ENCODE measurements at regions not wholly inside any gene's neighbourhood (a gene's known extent, or its start where the extent isn't known, plus 50 kb on each side); places are given as distances from the start of the nearest gene placed in this dataset.

DNA sequence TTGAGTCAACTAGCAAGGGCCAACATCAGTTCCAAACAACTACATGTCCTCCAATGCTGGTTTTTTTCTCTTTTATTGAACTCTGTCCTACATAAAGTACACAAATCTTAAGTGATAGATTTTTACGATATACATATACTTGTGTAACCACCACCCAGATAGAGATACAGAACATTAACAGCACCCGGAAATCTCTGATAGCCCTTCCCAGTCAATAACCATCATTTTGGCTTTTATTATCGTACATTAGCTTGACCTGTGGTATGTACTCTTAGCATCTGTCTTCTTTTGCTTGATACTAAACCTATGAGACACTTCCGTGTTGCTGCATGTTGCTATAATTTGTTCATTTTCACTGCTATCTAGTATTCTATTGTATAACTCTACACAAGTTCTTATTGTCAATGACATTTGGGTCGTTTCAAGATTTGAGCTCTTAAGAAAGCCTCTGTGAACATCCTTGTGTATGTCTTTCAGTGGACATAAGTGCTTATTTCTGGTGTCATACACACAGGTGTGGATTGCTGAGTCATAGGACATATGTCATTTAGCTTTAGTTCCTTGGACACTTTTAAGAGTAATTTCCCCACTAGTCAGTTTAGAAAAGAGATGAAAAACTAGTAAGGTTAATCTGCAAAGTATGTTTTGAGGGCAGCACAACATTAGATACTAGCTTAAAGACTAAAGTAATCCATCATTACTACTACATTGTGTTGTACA is 111.1 kb downstream of the PRLHR start:
- DNase-seq (ENCODE audit: low read depth) = no peak
- H3K4me3 ChIP-seq (ENCODE audit: low read depth, low read length) = no peak overlapping the region
- TF ChIP-seq, protein P1, sequence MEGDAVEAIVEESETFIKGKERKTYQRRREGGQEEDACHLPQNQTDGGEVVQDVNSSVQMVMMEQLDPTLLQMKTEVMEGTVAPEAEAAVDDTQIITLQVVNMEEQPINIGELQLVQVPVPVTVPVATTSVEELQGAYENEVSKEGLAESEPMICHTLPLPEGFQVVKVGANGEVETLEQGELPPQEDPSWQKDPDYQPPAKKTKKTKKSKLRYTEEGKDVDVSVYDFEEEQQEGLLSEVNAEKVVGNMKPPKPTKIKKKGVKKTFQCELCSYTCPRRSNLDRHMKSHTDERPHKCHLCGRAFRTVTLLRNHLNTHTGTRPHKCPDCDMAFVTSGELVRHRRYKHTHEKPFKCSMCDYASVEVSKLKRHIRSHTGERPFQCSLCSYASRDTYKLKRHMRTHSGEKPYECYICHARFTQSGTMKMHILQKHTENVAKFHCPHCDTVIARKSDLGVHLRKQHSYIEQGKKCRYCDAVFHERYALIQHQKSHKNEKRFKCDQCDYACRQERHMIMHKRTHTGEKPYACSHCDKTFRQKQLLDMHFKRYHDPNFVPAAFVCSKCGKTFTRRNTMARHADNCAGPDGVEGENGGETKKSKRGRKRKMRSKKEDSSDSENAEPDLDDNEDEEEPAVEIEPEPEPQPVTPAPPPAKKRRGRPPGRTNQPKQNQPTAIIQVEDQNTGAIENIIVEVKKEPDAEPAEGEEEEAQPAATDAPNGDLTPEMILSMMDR (IDR thresholded peaks at IDR 0.05; ENCODE audit: insufficient read depth, low read depth, low read length) = no peak

DNA sequence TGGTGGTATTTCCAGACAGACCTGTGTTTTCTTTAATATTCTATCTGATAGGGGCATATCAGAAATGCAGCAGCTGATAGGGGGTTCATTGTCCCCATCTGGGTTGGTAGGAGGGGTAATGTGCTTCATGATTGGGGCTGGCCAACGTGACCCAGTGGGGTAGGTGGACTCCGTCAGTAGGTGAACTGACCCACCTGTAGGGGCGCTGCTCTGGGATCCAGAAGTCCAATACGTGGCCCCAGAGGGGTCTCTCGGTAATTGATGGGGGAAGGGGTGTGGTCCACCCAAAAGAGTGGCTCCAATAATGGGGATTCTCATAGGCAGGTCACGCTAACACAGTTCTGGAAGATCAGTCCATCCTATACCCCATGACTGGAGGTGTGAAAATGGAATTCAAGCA is 112.0 kb downstream of the PRLHR start:
- TF ChIP-seq, protein P1 (IDR thresholded peaks at IDR 0.05; ENCODE audit: insufficient read depth, low read depth, low read length) = no peak
- H3K4me3 ChIP-seq (ENCODE audit: low read depth, low read length) = no peak overlapping the region
- no peak for DNase-seq (ENCODE audit: low read depth)

DNA sequence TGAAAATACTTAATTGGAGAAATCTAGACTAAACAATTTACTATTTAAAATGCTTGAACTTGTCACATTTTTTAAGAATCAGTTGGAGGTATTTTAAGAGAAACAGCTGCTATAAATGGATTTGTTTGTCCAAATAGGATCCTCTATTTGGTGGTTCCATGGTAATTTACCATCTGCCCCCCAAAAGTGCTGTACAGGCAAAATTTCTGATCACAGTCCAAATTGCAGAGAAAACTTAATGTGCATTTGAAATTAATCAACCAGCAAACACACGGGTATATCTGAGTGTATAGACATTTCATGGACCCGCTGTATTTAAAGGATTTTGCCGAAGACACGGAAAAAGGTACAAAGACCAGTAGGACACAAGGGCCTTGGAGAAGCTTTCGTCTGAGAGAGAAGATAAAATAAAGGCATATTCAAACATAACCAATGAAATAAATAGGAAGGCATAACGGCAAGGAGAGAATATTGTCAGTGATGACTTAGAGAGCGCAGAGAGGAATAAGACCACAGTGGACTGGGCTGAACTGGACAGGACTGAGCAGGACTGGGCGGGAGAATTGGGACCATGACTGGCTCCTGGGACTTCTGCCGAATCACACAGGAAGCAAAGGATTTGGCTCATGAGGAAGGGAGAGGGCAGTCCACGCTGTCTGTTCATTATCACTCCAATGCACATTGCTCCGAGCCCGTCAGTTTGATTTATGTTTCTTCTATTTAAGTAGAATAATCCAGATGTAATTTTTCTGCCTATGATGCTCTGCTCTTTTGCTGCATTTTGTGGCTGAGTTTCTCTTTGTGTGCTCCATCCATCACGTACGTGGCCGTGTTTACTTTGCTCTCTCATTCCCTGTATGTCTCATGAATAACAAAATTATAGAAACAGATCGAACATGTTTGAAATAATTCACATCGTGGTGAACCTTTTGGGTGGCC is 112.8 kb downstream of the PRLHR start:
- TF ChIP-seq, protein P1 (IDR thresholded peaks at IDR 0.05; ENCODE audit: insufficient read depth, low read depth, low read length) = no peak
- DNase-seq (ENCODE audit: low read depth) = no peak
- H3K4me3 ChIP-seq (ENCODE audit: low read depth, low read length) = no peak overlapping the region

- DNase-seq (ENCODE audit: low read depth) = no peak
- TF ChIP-seq, protein P1 (IDR thresholded peaks at IDR 0.05; ENCODE audit: insufficient read depth, low read depth, low read length) = no peak
Measured at GRCh38 chr10:118481871-118482270, 113.6 kb downstream of the PRLHR start.

GRCh38 chr10:118475214-118475613 is 120.2 kb downstream of the PRLHR start:
- no peak for DNase-seq (ENCODE audit: low read depth)
- no peak overlapping the region for H3K4me3 ChIP-seq (ENCODE audit: low read depth, low read length)
- TF ChIP-seq, protein P1 (IDR thresholded peaks at IDR 0.05; ENCODE audit: insufficient read depth, low read depth, low read length) = no peak

More at GRCh38 chr10:118481871-118482270, 113.6 kb downstream of the PRLHR start:
- H3K4me3 ChIP-seq (ENCODE audit: low read depth, low read length) = no peak overlapping the region

- no peak for DNase-seq (ENCODE audit: low read depth)
- TF ChIP-seq, protein P1 (IDR thresholded peaks at IDR 0.05; ENCODE audit: insufficient read depth, low read depth, low read length) = no peak
- no peak overlapping the region for H3K4me3 ChIP-seq (ENCODE audit: low read depth, low read length)
Measured at GRCh38 chr10:118474111-118474510, 121.3 kb downstream of the PRLHR start.
